ENCODE measurements at regions not wholly inside any gene's neighbourhood (a gene's known extent, or its start where the extent isn't known, plus 50 kb on each side); places are given as distances from the start of the nearest gene placed in this dataset.

GRCh38 chr9:95607507-95607906, 90.7 kb upstream of the PTCH1 start:
- no peak for DNase-seq
- Histone ChIP-seq H2AK5ac (ENCODE audit: low read depth, low read length) (no peak overlapping the region), H2BK120ac (ENCODE audit: low read depth, low read length) (no peak overlapping the region), H4K20me1 (ENCODE audit: insufficient read depth, low read length) (no peaks in the 10 kb centered on the region), H3K27ac (ENCODE audit: insufficient read depth, low read length) (no peak overlapping the region), H3K4ac (ENCODE audit: low read depth, low read length) (no peak overlapping the region), H4K8ac (ENCODE audit: low read depth in 2 of 2, low read length in 2 of 2) (no peak overlapping the region), H3K79me1 (ENCODE audit: low read depth in 1 of 2, low read length in 2 of 2) (no peaks in the 10 kb centered on the region), H3K14ac (replicated peaks; ENCODE audit: low read depth, low read length) (no peak overlapping the region), H3K9me3 (ENCODE audit: control insufficient read depth, insufficient read depth, low read length) (no peaks in the 10 kb centered on the region), H3K9me1 (ENCODE audit: insufficient read depth, low read length) (no peaks in the 10 kb centered on the region), H3K36me3 (ENCODE audit: control insufficient read depth, insufficient read depth, low read length) (no peaks in the 10 kb centered on the region), H3K4me3 (ENCODE audit: insufficient read depth, low read depth, low read length) (no peak overlapping the region), H3K9ac (ENCODE audit: low read depth, low read length) (no peak overlapping the region), H3K4me1 (ENCODE audit: control insufficient read depth, insufficient read depth, low read length) (no peaks in the 10 kb centered on the region), H3K18ac (ENCODE audit: low read depth, low read length) (no peak overlapping the region), H3K23ac (ENCODE audit: low read depth, low read length) (no peak overlapping the region), H2AK9ac (replicated peaks; ENCODE audit: low read depth, low read length, poor library complexity) (no peak overlapping the region), H2BK20ac (ENCODE audit: low read depth, low read length) (no peak overlapping the region), H3K4me2 (ENCODE audit: low read depth, low read length) (no peak overlapping the region), H3K56ac (ENCODE audit: extremely low read depth, insufficient read depth, low read length) (no peak overlapping the region), H4K5ac (ENCODE audit: low read depth, low read length) (no peak overlapping the region), H2AFZ (replicated peaks; ENCODE audit: low read length, poor library complexity) (no peak overlapping the region), H3K27me3 (ENCODE audit: control insufficient read depth, insufficient read depth, low read length) (no peaks in the 10 kb centered on the region; the same call in 1 of the 2 replicates), H4K91ac (ENCODE audit: insufficient read depth, low read depth, low read length) (no peak overlapping the region), H2BK15ac (ENCODE audit: low read depth, low read length) (no peak overlapping the region), H2BK5ac (ENCODE audit: low read depth, low read length, poor library complexity, severe bottlenecking) (no peak overlapping the region)
- WGBS, 2 experiments (ENCODE audit: extremely low coverage in 2 of 2, insufficient read length in 1 of 2): 45% methylated on average over 2 of the region's 5 CpGs; no CpG with 5 or more reads in 1 of the 2 experiments
- ChIA-PET CTCF (no interaction called here), POLR2A (ENCODE audit: unreplicated experiment) (no interaction called here)
- no TSS peak for BruUV-seq (replicated peaks)
- ATAC-seq (ENCODE audit: low read depth): no peak
- TF ChIP-seq RAD21 (IDR thresholded peaks at IDR 0.05; ENCODE audit: low read length) (no peak), MAZ (IDR thresholded peaks at IDR 0.05; ENCODE audit: borderline replicate concordance, low read depth, low read length) (no peak), MXI1 (IDR thresholded peaks at IDR 0.05; ENCODE audit: borderline replicate concordance, low read depth, low read length) (no peak), POLR2A (IDR thresholded peaks at IDR 0.05; ENCODE audit: low read depth, low read length) (no peak), RFX5 (IDR thresholded peaks at IDR 0.05; ENCODE audit: low read depth, low read length) (no peak), FOS (IDR thresholded peaks at IDR 0.05; ENCODE audit: low read depth, low read length) (no peak), RCOR1 (IDR thresholded peaks at IDR 0.05; ENCODE audit: insufficient replicate concordance, low read length) (no peak), CEBPB (IDR thresholded peaks at IDR 0.05; ENCODE audit: low read depth, low read length) (no peak), CHD1 (IDR thresholded peaks at IDR 0.05; ENCODE audit: low read depth, low read length) (no peak), MAFK (IDR thresholded peaks at IDR 0.05; ENCODE audit: low read depth, low read length) (no peak), BHLHE40 (IDR thresholded peaks at IDR 0.05; ENCODE audit: low read depth, low read length) (no peak), SMC3 (IDR thresholded peaks at IDR 0.05; ENCODE audit: low read depth, low read length) (no peak), NFE2L2 (IDR thresholded peaks at IDR 0.05; ENCODE audit: low read depth, low read length) (no peak), CTCF (conservative IDR thresholded peaks at IDR 0.05; ENCODE audit: low read depth, low read length) (no peak), USF2 (IDR thresholded peaks at IDR 0.05; ENCODE audit: low read depth, low read length) (no peak), ELK1 (IDR thresholded peaks at IDR 0.05; ENCODE audit: borderline replicate concordance, low read depth, low read length) (no peak)
- in situ Hi-C loops (cut with MboI; ENCODE audit: low sequenced_read_pairs): no loop called here
- intact Hi-C loops (cut with micrococcal nuclease): no loop called here
- dilution Hi-C loops (cut with HindIII; ENCODE audit: low sequenced_read_pairs, unreplicated experiment): no loop called here
